OCI-LY7 (cell line): ENCODE measurements at regions not wholly inside any gene's neighbourhood (a gene's known extent, or its start where the extent isn't known, plus 50 kb on each side); places are given as distances from the start of the nearest gene placed in this dataset.

Experiments used
- EZH2phosphoT487 ChIP-seq: fragments of 200-600 bp; sonication (generic); IDR thresholded peaks from 2 replicates; pipeline ENCODE4 v1.6.1; 2018; ENCODE audit warnings: low read depth, borderline replicate concordance, mild to moderate bottlenecking, mixed run types, antibody characterized with exemption, low read length, moderate library complexity, mixed read lengths
- TF ChIP-seq, protein P1 (sequence below): fragments of 200-600 bp; sonication (generic); conservative IDR thresholded peaks from 2 replicates; pipeline ENCODE4 v1.5.1; 2014; ENCODE audit warnings: mild to moderate bottlenecking, antibody characterized with exemption, low read length, moderate library complexity, mixed read lengths

DNA sequence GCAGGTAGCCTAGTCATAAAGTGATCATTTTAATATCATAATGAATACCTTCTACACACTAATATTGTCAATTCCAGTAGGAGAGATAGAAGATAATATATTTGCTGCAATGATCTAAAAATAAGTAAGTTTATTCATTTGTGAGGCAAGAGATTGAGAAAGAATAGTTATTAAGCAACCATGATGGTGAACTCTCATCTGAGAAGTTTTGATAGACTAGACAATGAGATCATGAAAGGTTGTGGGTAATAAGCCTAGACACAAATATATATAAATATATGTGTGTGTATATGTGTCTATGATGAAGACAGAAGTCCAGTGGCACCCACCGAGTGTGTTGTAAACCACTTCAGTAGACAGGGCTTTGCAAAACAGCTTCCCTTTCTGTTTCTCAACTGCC is 181.0 kb upstream of the CHST9 start:
- TF ChIP-seq, protein P1, sequence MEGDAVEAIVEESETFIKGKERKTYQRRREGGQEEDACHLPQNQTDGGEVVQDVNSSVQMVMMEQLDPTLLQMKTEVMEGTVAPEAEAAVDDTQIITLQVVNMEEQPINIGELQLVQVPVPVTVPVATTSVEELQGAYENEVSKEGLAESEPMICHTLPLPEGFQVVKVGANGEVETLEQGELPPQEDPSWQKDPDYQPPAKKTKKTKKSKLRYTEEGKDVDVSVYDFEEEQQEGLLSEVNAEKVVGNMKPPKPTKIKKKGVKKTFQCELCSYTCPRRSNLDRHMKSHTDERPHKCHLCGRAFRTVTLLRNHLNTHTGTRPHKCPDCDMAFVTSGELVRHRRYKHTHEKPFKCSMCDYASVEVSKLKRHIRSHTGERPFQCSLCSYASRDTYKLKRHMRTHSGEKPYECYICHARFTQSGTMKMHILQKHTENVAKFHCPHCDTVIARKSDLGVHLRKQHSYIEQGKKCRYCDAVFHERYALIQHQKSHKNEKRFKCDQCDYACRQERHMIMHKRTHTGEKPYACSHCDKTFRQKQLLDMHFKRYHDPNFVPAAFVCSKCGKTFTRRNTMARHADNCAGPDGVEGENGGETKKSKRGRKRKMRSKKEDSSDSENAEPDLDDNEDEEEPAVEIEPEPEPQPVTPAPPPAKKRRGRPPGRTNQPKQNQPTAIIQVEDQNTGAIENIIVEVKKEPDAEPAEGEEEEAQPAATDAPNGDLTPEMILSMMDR = no peak
- TF ChIP-seq EZH2phosphoT487 = no peak
